ENCODE measurements at regions not wholly inside any gene's neighbourhood (a gene's known extent, or its start where the extent isn't known, plus 50 kb on each side); places are given as distances from the start of the nearest gene placed in this dataset.
A peak's percentile ranks its signal among the peaks of the same experiment; 100 is the strongest.

DNA sequence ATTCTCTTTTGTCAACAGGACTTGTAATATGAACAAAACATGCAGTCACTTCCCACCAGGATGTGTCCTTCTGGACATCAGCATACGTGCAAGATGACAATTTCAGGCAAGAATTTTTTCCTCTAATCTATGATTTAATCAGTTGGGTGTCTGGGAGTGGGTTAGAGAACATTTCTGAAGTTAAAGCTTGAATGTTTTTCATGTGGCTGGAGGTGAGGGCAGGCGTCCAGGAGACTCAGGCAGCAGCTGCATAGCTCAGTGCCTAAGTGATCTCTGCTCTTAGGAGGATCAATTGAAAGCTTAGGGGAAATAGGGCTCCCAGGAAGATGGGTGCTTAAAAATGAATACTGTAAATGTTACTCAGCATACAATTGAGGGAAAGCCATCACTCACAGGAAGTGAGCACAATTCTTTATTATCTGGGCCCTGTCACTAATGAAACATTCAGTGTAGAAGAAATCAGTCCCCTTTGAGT is 457.6 kb upstream of the KLF6 start:
- no peaks in the 10 kb centered on the region; the same call in none of the 2 replicates for H3K9me3 Mint-ChIP-seq
- ATAC-seq = peak; percentile 69
- H3K4me3 Mint-ChIP-seq = no peak overlapping the region
- H3K27ac Mint-ChIP-seq = peak overlapping the region; percentile 87; the same call in 1 of the 2 replicates
- no peak for DNase-seq (ENCODE audit: low spot score)
- ChIA-PET CTCF (no interaction called here), POLR2A (no interaction called here)
- H3K4me1 Mint-ChIP-seq = peaks cover 28% of the 10 kb centered on the region
- no peaks in the 10 kb centered on the region for H3K27me3 Mint-ChIP-seq (ENCODE audit: low read depth)
- no peaks in the 10 kb centered on the region for H3K36me3 Mint-ChIP-seq
- TF ChIP-seq, protein P1, sequence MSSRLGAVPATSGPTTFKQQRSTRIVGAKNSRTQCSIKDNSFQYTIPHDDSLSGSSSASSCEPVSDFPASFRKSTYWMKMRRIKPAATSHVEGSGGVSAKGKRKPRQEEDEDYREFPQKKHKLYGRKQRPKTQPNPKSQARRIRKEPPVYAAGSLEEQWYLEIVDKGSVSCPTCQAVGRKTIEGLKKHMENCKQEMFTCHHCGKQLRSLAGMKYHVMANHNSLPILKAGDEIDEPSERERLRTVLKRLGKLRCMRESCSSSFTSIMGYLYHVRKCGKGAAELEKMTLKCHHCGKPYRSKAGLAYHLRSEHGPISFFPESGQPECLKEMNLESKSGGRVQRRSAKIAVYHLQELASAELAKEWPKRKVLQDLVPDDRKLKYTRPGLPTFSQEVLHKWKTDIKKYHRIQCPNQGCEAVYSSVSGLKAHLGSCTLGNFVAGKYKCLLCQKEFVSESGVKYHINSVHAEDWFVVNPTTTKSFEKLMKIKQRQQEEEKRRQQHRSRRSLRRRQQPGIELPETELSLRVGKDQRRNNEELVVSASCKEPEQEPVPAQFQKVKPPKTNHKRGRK (CRISPR knock-in tag; IDR thresholded peaks at IDR 0.05; ENCODE audit: borderline replicate concordance) = no peak
- TF ChIP-seq, protein P2, sequence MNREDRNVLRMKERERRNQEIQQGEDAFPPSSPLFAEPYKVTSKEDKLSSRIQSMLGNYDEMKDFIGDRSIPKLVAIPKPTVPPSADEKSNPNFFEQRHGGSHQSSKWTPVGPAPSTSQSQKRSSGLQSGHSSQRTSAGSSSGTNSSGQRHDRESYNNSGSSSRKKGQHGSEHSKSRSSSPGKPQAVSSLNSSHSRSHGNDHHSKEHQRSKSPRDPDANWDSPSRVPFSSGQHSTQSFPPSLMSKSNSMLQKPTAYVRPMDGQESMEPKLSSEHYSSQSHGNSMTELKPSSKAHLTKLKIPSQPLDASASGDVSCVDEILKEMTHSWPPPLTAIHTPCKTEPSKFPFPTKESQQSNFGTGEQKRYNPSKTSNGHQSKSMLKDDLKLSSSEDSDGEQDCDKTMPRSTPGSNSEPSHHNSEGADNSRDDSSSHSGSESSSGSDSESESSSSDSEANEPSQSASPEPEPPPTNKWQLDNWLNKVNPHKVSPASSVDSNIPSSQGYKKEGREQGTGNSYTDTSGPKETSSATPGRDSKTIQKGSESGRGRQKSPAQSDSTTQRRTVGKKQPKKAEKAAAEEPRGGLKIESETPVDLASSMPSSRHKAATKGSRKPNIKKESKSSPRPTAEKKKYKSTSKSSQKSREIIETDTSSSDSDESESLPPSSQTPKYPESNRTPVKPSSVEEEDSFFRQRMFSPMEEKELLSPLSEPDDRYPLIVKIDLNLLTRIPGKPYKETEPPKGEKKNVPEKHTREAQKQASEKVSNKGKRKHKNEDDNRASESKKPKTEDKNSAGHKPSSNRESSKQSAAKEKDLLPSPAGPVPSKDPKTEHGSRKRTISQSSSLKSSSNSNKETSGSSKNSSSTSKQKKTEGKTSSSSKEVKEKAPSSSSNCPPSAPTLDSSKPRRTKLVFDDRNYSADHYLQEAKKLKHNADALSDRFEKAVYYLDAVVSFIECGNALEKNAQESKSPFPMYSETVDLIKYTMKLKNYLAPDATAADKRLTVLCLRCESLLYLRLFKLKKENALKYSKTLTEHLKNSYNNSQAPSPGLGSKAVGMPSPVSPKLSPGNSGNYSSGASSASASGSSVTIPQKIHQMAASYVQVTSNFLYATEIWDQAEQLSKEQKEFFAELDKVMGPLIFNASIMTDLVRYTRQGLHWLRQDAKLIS (CRISPR knock-in tag; IDR thresholded peaks at IDR 0.05; ENCODE audit: borderline replicate concordance) = no peak
- TF ChIP-seq ZBTB43 (CRISPR knock-in tag; IDR thresholded peaks at IDR 0.05) (no peak), ZNF416 (CRISPR knock-in tag; IDR thresholded peaks at IDR 0.05) (no peak), ZBTB21 (CRISPR knock-in tag; IDR thresholded peaks at IDR 0.05; ENCODE audit: borderline replicate concordance) (no peak), ATF3 (CRISPR knock-in tag; conservative IDR thresholded peaks at IDR 0.05) (no peak), ZNF396 (CRISPR knock-in tag; IDR thresholded peaks at IDR 0.05; ENCODE audit: borderline replicate concordance) (no peak), NR3C1 (CRISPR knock-in tag; conservative IDR thresholded peaks at IDR 0.05; ENCODE audit: low read depth) (no peak)
- TF ChIP-seq, protein P3, sequence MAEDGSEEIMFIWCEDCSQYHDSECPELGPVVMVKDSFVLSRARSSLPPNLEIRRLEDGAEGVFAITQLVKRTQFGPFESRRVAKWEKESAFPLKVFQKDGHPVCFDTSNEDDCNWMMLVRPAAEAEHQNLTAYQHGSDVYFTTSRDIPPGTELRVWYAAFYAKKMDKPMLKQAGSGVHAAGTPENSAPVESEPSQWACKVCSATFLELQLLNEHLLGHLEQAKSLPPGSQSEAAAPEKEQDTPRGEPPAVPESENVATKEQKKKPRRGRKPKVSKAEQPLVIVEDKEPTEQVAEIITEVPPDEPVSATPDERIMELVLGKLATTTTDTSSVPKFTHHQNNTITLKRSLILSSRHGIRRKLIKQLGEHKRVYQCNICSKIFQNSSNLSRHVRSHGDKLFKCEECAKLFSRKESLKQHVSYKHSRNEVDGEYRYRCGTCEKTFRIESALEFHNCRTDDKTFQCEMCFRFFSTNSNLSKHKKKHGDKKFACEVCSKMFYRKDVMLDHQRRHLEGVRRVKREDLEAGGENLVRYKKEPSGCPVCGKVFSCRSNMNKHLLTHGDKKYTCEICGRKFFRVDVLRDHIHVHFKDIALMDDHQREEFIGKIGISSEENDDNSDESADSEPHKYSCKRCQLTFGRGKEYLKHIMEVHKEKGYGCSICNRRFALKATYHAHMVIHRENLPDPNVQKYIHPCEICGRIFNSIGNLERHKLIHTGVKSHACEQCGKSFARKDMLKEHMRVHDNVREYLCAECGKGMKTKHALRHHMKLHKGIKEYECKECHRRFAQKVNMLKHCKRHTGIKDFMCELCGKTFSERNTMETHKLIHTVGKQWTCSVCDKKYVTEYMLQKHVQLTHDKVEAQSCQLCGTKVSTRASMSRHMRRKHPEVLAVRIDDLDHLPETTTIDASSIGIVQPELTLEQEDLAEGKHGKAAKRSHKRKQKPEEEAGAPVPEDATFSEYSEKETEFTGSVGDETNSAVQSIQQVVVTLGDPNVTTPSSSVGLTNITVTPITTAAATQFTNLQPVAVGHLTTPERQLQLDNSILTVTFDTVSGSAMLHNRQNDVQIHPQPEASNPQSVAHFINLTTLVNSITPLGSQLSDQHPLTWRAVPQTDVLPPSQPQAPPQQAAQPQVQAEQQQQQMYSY (CRISPR knock-in tag; IDR thresholded peaks at IDR 0.05) = no peak
- TF ChIP-seq, protein P4, sequence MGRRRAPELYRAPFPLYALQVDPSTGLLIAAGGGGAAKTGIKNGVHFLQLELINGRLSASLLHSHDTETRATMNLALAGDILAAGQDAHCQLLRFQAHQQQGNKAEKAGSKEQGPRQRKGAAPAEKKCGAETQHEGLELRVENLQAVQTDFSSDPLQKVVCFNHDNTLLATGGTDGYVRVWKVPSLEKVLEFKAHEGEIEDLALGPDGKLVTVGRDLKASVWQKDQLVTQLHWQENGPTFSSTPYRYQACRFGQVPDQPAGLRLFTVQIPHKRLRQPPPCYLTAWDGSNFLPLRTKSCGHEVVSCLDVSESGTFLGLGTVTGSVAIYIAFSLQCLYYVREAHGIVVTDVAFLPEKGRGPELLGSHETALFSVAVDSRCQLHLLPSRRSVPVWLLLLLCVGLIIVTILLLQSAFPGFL (CRISPR knock-in tag; IDR thresholded peaks at IDR 0.05; ENCODE audit: borderline replicate concordance) = no peak

GRCh38 chr10:4241724-4242345 is 456.8 kb upstream of the KLF6 start:
- Mint-ChIP-seq H3K27ac (peak overlapping the region; percentile 75; the same call in 1 of the 2 replicates), H3K4me1 (peaks cover 28% of the 10 kb centered on the region), H3K36me3 (peaks cover 4% of the 10 kb centered on the region), H3K27me3 (ENCODE audit: low read depth) (no peaks in the 10 kb centered on the region), H3K9me3 (peaks cover 7% of the 10 kb centered on the region), H3K4me3 (no peak overlapping the region)
- POLR2A ChIA-PET = no interaction called here
- ATAC-seq = peak; percentile 75
- TF ChIP-seq SMAD4 (CRISPR knock-in tag; IDR thresholded peaks at IDR 0.05) = no peak
- TF ChIP-seq, protein P5, sequence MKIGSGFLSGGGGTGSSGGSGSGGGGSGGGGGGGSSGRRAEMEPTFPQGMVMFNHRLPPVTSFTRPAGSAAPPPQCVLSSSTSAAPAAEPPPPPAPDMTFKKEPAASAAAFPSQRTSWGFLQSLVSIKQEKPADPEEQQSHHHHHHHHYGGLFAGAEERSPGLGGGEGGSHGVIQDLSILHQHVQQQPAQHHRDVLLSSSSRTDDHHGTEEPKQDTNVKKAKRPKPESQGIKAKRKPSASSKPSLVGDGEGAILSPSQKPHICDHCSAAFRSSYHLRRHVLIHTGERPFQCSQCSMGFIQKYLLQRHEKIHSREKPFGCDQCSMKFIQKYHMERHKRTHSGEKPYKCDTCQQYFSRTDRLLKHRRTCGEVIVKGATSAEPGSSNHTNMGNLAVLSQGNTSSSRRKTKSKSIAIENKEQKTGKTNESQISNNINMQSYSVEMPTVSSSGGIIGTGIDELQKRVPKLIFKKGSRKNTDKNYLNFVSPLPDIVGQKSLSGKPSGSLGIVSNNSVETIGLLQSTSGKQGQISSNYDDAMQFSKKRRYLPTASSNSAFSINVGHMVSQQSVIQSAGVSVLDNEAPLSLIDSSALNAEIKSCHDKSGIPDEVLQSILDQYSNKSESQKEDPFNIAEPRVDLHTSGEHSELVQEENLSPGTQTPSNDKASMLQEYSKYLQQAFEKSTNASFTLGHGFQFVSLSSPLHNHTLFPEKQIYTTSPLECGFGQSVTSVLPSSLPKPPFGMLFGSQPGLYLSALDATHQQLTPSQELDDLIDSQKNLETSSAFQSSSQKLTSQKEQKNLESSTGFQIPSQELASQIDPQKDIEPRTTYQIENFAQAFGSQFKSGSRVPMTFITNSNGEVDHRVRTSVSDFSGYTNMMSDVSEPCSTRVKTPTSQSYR (CRISPR knock-in tag; IDR thresholded peaks at IDR 0.05) = no peak
- CTCF ChIA-PET = interaction anchor here (0.6 kb wide), 1 partner anchor 1438 kb away, joined by 3 read pairs; no protein-coding TSS in a partner anchor
- DNase-seq (ENCODE audit: low spot score) = no peak
